ENCODE measurements at regions not wholly inside any gene's neighbourhood (a gene's known extent, or its start where the extent isn't known, plus 50 kb on each side); places are given as distances from the start of the nearest gene placed in this dataset.
"Not testable (repeated sequence)": the region's sequence is repeated elsewhere in the genome, so short reads cannot be mapped to it uniquely, and the experiment has no call there.

DNA sequence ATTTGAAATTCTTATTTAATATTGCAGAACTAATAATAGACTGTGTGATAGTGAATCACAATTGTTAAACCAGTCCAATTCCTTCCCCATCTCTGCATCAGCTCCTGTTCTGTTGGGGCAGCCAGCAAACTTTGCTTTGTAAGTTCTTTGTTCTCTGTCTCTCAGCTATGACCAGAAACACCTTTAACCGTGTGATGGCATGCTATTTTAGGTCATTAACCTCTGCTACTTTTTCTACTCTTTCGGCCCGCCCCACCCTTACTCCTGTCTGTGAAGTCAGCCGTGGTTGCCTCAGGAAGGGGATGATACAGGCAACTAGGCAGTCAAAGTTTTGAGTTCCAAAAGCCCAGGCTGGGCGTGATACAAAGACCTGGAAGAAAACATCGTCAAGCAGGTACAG lies 51.3 kb upstream of the EGFL6 start:
- no peak for FAIRE-seq

DNA sequence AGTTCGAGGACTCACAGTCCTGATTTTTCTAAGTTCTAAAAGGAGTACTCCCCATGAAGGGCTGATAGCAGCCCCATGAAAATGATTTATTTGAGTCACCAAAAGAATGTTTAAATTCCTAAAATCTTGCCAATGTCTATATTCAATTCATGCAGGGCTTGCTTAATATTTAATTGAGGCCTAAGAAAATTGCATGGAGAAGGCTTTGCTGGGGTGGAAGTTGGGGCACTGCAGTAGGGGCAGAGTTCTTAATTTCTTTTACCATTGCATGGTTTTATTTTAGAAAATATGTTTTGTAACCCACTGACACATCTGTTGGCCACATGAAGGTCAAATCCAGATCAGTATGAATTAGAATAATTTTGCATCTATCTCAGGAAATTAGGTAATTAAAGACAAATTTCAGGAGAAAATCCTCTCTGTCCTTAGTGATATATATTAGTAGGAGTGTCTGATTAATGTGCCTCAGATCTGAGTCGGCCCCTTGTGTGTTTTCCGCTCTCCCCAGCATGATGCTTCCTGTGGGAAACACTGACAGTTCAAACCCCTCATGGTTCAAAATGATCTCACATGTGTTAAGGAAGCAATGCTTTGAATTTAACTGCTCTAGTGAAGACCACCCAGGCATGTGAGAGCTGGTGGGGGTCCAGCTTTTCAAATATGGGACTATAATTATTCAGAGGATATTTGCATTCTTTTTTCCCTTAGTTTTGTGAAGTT lies 54.0 kb upstream of the EGFL6 start:
- no peak for FAIRE-seq

DNA sequence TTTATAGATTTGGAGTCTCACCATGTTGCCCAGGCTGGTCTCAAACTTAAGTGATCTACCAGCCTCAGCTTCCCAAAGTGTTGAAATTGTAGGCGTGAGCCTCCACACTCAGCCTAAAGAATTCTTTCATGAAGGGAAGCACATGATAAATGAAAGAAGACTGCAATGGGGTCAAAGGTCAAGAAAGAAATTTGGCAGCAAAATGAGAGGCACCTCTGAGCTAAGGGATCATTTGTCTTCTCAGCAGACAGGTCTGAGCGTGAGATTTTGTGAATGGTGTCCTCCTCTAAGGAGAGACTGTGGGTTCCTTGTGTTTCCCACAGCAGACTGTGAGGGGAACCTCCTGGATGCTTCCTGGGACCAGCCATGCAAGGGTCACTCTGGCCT lies 57.5 kb upstream of the EGFL6 start:
- FAIRE-seq: no peak

DNA sequence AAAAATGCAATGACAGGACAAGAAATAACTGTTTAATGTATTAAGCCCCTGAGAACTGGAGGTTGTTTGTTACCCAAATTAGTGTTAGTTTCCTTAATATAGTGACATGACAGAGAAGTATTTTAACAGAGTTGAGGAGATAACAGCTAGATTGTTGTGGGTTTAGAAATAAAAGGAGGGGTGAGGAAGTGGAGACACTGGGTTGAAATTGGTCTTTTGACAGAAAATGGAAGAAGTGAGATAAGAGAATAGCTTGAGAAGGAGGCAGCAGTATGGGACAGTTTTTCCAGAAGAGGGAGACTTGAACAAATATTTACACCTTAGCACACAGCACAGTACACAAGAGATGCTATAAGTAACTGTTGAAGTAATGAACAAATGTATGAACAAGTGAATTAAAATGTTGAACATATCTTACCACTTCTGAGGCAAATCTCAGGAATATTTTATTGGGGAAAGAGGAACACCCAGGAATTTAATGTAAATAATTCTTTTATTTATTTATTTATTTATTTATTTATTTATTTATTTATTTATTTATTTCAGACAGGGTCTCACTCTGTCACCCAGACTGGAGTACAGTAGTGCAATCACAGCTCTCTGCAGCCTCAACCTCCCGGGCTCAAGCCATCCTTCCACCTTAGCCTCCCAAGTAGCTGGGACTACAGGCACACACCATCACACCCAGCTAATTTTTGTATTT lies 58.0 kb upstream of the EGFL6 start:
- FAIRE-seq: no peak

DNA sequence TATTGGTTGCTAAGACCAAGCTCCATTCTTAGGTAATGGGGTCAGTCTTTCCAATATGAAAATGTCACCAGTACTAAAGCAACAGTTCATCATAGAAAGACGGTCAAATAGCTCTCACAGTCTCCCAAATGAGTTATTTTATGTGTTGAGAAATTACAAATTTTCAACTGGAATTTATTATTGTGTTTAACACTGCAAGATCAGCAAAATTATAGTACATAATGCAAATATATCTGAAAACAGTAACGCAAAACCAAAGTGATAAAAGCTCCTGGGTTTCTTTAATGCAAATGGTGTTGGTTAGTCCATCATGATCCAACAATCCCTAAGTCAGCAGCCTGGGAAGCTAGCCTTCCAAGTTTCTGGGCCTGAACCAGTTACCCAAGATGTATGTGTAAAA lies 61.5 kb upstream of the EGFL6 start:
- FAIRE-seq: no peak

DNA sequence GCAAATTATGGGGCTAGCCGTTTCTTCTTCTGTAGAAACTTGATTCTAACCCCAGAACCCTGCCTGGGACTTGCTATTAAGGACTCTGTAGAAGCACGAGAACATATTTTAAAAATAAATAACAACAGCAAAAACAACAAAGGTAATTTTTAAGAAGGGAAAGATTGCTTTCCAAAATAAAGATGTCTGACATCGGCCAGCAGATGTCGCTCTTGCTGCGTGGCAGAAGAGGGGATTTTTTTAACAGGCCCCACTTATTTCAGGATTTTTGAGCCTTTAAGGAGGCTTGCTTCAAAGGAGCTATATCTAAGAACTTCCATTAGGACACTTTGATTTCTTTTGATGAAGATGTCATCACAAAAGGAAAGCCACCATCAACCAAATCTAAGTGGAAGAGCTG lies 62.8 kb upstream of the EGFL6 start:
- peak; percentile 64 for FAIRE-seq

DNA sequence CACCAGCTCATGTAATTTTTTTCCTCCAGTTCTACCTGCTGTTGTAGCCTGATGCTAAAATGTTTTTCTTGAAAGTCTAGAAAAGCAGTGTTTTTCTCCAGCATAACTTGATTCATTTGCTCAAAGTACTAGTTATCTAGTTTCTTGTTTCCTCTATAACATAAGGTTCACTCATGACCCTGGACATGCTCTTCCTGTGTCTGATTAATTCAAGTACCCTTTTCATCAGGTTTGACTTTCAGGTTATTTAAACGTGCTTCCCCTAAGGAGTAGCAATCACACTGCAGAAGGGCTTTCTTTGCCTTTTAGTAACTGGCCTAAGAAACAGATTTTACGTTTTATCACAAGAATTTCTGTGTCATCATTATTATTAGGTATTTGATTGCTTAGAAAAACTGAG lies 66.8 kb upstream of the EGFL6 start:
- FAIRE-seq: no peak

DNA sequence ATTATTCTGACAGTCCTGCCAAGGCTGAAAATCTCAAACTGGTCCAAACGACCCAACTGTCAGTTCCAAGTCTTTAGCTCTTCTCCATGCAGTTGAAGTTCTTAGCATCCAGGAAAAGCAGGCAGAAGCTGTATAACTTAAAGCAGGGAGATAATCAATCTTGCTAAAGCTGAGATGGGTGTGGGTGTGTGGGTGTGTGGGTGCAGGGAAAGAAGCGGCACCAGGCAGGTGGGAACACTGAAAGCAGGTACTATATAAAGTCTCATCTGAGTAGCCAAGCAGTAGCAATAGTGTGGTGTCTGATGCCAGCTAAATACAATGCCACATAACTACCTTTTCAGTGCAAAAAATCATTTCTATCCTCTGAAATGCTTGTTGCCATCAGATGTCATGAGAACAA lies 69.7 kb upstream of the EGFL6 start:
- FAIRE-seq: no peak

DNA sequence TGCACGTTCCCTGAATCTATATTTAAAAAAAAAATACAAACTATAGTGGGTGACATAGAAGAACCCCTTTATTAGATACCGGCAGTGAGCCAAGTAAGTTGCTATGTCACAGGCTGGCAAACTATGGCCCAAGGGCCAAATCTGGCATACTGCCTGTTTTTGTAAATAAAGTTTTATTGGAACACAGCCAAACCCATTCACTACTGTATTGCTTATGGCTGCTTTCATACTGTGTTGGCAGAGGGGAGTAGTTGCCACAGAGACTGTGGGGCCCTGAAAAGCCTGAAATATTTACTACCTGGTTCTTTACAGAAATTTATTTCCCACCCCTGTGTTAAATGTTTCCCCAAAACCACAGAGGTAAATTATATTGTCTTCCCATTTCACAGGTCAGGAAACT lies 71.2 kb upstream of the EGFL6 start:
- FAIRE-seq: no peak

DNA sequence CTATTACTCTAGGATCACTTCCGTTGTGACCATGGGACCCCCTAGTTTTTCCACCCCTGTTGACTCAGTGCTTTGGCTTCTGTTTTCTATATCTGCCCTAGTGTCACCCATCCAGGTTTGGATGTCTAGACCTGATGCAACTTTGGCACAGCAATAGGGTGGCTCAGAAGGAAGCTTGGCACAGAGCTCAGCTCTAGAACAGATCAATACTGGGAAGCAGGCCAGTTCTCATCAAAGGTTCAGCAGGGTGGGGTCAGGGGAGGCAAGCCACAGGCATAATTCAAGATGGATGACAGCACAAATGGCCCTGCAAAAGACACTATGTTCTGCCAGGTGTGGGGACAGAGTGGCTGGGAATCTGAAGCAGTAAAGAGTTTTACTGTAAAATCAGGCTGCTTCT lies 74.2 kb upstream of the EGFL6 start:
- no peak for FAIRE-seq

DNA sequence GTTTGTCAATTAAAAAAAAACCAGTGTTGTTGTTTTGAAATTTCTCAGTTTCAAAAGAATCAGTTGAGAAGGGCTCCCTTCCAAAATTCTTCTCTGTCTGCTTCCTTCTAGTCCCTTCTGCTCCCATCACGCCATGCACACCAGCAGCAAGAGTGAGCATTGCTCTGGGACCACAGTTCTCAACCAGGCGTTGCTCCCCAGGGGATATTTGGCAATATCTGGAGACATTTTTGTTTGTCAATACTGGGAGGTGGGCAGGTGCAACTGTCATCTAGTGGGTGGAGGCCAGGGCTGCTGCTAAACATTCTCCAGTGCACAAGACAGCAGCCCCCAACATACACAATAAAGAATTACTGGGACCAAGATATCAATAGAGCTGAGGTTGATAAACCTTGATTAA lies 74.8 kb upstream of the EGFL6 start:
- FAIRE-seq: no peak

DNA sequence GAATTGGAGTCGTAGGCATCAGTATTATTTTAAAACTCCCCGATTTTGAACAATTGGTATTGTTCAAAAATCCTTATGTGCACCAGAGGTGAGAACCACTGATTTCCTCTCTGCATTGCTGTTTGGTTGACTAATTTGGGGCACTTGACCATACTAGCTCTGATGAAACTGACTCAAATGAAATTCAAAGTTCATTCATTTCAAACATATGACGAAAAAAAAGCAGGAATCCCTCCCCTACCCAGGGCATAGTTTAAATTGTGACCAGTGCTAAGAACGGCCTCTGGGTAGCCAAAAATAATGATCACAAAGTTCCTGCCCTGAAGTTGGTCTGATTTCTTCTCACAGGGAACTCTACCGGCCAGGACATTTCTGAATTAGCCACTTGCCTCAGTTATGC lies 75.7 kb upstream of the EGFL6 start:
- no peak for FAIRE-seq

DNA sequence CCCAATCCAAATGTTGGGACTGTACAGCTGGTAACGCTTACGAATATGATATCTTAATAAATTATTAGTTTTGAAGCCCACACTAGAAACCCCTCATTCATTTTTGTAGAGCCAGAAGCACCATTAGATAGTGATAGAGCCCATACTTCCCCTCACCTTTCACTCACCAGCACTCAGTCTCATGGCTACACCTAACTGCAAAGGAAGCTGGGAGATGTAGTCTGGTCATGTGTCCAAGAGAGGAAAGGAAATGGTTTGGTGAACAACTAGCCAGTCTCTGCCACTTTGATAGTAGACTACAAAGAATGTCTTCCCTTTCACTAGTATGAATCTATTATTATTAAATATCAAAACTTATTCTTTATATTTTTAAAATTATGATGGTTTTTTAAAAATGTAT lies 77.1 kb upstream of the EGFL6 start:
- FAIRE-seq: no peak

DNA sequence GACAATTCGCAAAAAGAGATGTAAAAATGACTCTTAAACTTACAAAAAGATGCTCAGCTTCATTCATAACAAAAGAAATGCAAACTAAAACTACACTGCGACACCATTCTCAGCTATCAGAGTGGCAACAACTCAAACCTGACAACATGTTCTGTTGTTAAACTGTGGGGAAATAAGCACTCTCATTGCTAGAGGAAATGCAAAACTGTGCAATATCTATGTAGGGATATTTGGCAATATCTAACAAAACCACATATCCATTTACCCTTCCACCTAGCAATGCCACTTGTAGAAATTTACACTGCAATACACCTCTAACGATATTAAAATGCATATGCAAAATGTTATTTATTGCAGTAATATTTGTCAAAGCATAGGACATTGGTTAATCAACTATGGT lies 78.3 kb upstream of the EGFL6 start:
- no peak for FAIRE-seq

DNA sequence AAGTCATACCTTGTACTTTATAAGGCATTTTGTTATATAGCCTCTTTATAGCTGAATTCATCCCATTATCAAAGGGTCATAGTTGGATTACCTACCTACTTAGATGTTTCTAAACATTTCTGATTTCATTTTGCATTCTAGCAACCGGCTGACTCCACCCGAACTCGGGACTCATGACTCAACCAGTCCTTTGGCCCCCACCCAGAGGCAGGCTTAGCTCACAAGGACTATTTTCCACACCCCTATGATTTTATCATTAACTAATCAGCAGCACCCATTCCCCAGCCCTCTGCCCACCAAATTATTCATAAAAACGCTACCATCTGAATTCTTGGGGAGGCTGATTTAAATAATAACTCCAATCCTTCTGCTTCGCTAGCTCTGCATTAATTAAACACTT lies 79.9 kb upstream of the EGFL6 start:
- no peak for FAIRE-seq

DNA sequence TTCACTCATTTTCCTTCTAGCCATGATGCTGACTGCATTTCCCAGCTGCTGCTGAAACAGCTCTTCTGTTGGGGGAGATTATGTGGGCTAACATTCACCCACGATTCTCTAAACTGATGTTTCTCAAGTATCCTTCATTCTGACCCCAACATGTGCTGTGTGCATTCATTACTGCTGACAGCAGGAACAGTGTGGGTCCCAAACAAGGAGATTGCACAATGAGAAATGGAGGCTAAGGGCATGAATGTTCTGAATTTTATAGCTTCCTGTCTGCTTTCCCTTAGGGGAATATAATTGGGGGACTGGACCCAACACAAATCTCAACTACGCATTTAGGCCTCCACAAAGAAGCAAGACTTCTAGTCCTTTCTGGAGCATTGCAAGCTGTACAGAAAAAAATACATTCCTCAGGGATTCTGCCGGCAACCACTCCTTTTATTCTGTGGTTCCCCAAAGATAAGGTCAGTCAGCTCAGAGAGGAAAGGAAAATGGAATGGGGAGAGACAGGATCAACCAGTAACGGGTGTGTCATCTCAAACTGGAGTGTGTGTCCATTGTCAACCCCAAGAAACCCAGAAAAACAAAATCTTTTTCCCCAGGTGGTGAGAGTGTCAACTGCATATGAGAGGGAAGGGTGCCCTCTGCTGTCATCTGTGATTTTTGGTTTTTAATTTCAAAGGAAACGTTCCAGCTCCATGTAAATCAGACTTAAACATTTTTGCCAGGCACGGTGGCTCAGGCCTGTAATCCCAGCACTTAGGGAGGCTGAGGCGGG lies 81.5 kb upstream of the EGFL6 start:
- peak; percentile 29 for FAIRE-seq

DNA sequence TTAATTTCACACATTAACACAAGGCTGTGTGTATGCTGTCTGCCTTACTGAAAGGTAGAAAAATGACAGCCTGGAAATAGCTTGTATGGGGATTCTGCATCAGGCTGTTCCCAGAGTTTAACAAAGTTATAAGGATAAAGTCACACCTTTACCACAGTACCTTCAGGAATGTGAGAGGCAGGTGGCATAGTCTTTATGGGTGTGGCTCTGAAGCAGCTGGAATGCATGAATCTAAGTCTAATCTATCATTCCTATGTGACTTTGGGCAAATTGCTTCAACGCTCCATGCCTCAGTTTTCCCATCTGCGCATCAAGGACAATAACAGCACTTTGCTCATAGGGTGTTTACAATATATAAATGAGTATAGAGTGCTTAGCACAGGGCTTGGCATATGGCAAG lies 84.2 kb upstream of the EGFL6 start:
- FAIRE-seq: no peak

DNA sequence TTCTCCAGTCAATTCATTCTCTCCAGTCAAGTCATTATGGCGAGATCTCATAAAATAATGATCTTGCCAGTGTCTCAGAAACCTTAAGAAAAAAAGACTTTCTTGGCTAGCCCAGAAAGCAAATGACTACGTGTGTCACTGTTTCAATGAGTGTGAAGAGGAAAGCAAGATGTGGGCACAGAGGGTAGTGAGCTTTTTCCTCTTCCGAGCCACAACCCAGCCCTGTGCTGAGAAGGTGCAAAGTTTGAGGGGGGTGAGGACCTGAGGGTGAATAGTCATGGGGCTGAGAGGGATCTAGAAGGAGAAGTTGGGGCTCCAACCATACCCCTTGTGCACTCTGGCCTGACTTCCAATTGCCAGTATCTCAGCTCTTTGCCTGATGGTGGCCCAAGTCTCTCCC lies 85.6 kb upstream of the EGFL6 start:
- FAIRE-seq: no peak

DNA sequence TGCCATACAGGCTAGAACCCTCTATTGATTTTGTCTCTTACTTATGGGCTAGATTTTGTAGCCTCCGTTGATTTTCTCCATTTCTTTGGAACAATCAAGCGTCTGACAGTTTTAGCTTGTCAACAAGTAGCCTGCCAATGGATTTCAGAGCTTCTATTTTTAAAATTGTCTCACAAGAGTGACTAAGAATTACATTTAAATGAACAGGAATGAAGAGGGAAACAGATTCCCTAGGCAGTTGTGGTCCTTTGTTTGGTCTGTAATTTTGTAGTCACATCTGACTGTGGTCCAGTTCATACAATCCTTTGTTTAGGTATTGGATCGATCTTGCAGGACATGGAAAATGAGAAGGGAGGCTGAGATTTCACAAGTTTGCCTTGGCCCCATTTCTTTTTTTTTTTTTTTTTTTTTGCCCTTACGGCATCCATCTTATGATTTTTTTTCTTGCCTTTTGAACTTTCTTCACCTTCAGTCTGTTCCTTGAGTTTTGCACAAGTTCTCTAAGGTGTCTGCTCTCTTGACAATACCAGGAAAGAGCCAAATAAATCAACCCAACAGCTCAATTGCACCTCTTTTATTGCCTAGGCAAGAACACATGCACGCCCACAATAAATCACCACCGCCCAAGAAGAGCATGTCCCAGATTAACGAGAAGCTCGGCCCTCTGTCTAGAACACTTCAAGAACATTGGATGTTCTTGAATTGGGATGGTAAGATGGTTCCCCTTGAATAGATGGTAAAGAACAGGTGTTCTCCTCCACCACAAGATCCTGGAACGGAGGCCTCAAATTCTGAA lies 86.5 kb upstream of the EGFL6 start:
- FAIRE-seq: no peak

DNA sequence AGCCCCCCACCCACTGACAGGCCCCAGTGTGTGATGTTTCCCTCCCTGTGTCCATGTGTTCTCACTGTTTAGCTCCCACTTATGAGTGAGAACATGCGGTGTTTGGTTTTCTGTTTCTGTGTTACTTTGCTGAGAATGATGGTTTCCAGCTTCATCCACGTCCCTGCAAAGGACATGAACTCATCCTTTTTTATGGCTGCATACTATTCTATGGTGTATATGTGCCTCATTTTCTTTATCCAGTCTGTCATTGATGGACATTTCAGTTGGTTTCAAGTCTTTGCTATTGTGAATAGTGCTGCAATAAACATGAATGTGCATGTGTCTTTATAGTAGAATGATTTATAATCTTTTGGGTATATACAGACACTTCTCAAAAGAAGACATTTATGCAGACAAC lies 88.6 kb upstream of the EGFL6 start:
- not testable (repeated sequence) for FAIRE-seq

DNA sequence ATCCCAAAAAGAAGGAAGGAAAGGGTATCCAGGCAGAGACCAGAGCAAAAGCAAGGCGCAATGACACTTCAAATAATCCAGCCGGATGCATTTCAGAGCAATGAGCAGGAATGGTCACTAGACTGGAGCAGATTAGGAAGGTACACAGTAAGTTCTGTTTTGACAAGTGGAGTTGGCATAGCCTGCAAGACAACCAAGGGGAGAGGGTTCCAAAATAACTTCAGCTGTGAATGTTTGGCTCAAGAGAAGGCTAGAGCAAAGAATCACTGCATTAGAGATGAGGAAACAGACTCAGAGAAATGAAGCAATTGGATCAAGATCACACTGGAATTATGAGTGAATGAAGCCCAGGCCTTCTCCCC lies 90.0 kb upstream of the EGFL6 start:
- no peak for FAIRE-seq

DNA sequence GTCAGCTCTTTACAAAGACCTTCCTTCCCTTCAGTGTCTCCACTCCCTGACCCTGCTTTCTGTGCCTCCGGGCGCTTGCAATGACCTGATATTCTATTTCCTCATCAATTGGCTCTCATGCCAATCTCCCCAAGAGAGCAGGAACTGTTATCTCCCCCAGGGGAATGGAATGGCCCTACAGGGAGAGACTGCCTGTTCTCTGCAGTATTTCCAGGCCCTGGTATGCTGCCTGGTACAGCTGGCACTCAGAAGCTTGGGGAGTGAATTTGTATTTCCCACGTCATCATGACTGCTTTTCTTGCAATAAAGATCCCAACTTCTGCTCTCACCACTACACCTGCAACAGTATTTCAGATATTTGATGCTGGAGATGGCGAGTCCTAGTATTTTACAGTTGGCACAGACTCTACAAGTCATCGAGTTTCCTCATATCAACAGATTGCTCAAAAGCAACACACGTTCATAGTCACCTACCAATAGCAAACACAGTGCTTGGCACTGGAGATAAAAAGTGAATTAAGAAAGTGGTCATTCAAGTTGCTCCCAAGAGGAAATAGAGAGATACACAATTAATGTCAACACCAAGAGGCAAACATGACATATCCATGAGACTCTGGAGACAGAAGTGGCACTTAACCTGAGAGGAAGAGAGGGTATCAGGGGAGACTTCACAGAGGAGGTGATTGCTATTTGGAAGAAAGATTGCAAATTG lies 90.5 kb upstream of the EGFL6 start:
- FAIRE-seq: no peak

DNA sequence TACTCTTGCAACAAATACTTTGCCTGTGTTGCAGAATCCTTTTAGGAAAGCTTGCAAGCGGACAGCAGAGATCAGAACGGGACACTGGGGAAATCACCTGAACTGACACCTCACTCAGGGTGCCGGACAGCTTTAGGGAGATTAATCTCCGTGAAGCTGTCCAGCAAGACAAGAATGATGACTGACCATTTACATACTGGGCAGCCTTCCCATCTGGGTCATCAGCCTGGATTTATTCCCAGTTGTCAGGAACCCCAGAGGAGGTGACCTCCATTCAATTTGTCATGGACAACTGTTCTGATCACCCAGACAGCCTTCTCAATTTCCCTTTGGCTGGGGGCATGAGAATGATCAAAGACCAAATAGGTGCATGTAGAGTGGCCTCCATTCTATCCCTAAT lies 93.0 kb upstream of the EGFL6 start:
- FAIRE-seq: no peak
